Endothelial cell of umbilical vein (primary cell): ENCODE measurements at regions not wholly inside any gene's neighbourhood (a gene's known extent, or its start where the extent isn't known, plus 50 kb on each side); places are given as distances from the start of the nearest gene placed in this dataset.

Experiments used
- BruUV-seq: library from RNA; stranded (reverse); fragments of 400-500 nt; replicated peaks from 2 replicates; lab custom pipeline; 2021; lab: Mats Ljungman, UMichigan
- CTCF ChIA-PET: fragments of 300-600, 350-600 bp; sonication (Branson Sonifier 250); formaldehyde crosslinking; loops from one replicate; lab custom pipeline; 2021; ENCODE audit warnings: antibody characterized with exemption, inconsistent platforms; lab: Charles Lee
- POLR2A ChIA-PET: fragments of 300-600, 350-600 bp; sonication (Branson Sonifier 250); formaldehyde crosslinking; loops from one replicate; lab custom pipeline; 2021; ENCODE audit warnings: antibody characterized with exemption, inconsistent platforms; lab: Charles Lee
- DNase-seq: peaks from one replicate; pipeline ENCODE4 v3.0.0-alpha.2; 2011; ENCODE audit warnings: low read depth, low spot score
- FAIRE-seq: peaks from 2 replicates; lab custom pipeline; 2011; peaks lifted over from hg19 to GRCh38; lab: Jason Lieb, UNC
- H2AFZ ChIP-seq: 2 replicates; pipeline ENCODE4 v1.6.0; 2012; ENCODE audit warnings: low read depth, low read length, control low read depth, inconsistent platforms
- H3K27ac ChIP-seq: 2 replicates; pipeline ENCODE4 v1.5.1; 2011; ENCODE audit warnings: low read depth, mild to moderate bottlenecking, control low read depth, low read length, moderate library complexity; ENCODE audit not compliant: insufficient read depth
- H3K27me3 ChIP-seq, 2 experiments: 2 replicates each; pipeline versions ENCODE4 v1.6.0 to v1.6.1; 2011; ENCODE audit warnings: low read length in 2 of 2, mixed read lengths in 1 of 2; ENCODE audit not compliant: control insufficient read depth in 2 of 2, insufficient read depth in 2 of 2
- H3K36me3 ChIP-seq, 2 experiments: 2 replicates in 1 of 2; 3 replicates in 1 of 2; pipeline ENCODE4 v1.5.1; 2011; ENCODE audit warnings: low read length in 2 of 2, mild to moderate bottlenecking in 1 of 2, moderate library complexity in 1 of 2; ENCODE audit not compliant: control insufficient read depth in 2 of 2, insufficient read depth in 2 of 2; ENCODE audit errors: extremely low read depth in 1 of 2
- H3K4me1 ChIP-seq: 3 replicates; pipeline ENCODE4 v1.5.1; 2011; ENCODE audit warnings: mild to moderate bottlenecking, low read length; ENCODE audit not compliant: control insufficient read depth, insufficient read depth; ENCODE audit errors: extremely low read depth
- H3K4me2 ChIP-seq: 2 replicates; pipeline ENCODE4 v1.6.1; 2011; ENCODE audit warnings: low read length, control low read depth, mixed read lengths; ENCODE audit not compliant: insufficient read depth
- H3K4me3 ChIP-seq, 3 experiments: fragments of 200-600 bp in 1 of 3; sonication (generic), shearing (Covaris generic) in 1 of 3; replicated peaks in 1 of 3; 2 replicates each; pipeline ENCODE4 v1.5.1; 2011 to 2016; ENCODE audit warnings: control low read depth in 3 of 3, low read length in 3 of 3, mild to moderate bottlenecking in 2 of 3, inconsistent platforms in 1 of 3, low read depth in 1 of 3, moderate library complexity in 1 of 3; ENCODE audit not compliant: insufficient read depth in 1 of 3
- H3K79me2 ChIP-seq: 2 replicates; pipeline ENCODE4 v1.6.0; 2012; ENCODE audit warnings: low read length, inconsistent platforms; ENCODE audit not compliant: control insufficient read depth, insufficient read depth
- H3K9ac ChIP-seq: replicated peaks from 2 replicates; pipeline ENCODE3; 2011; ENCODE audit warnings: low read length, control low read depth; ENCODE audit not compliant: insufficient read depth; ENCODE audit errors: extremely low read depth
- H3K9me1 ChIP-seq: replicated peaks from 3 replicates; pipeline ENCODE4 v1.6.0; 2011; ENCODE audit warnings: mild to moderate bottlenecking, low read length; ENCODE audit not compliant: control insufficient read depth, insufficient read depth; ENCODE audit errors: extremely low read depth
- H3K9me3 ChIP-seq: replicated peaks from 2 replicates; pipeline ENCODE4 v1.5.1; 2012; ENCODE audit warnings: low read length, inconsistent platforms; ENCODE audit not compliant: control insufficient read depth, insufficient read depth
- H4K20me1 ChIP-seq: replicated peaks from 2 replicates; pipeline ENCODE3; 2011; ENCODE audit warnings: mild to moderate bottlenecking, low read length; ENCODE audit not compliant: control insufficient read depth, insufficient read depth; ENCODE audit errors: extremely low read depth
- FOS ChIP-seq: IDR thresholded peaks from 2 replicates; pipeline ENCODE4 v1.6.1; 2011; ENCODE audit warnings: mild to moderate bottlenecking, low read length, moderate library complexity, borderline replicate concordance; ENCODE audit not compliant: insufficient read depth
- GATA2 ChIP-seq: IDR thresholded peaks from 2 replicates; pipeline ENCODE4 v1.7.0; 2011; ENCODE audit warnings: low read depth, mild to moderate bottlenecking, moderate library complexity, mixed read lengths, low read length; ENCODE audit not compliant: insufficient read length, insufficient read depth
- MYC ChIP-seq: IDR thresholded peaks from one replicate; pipeline ENCODE4 v1.6.1; 2011; ENCODE audit warnings: mild to moderate bottlenecking, low read depth, low read length
- POLR2A ChIP-seq: IDR thresholded peaks from 2 replicates; pipeline ENCODE4 v1.6.1; 2012; ENCODE audit warnings: low read depth, mild to moderate bottlenecking, control low read depth, low read length
- POLR2AphosphoS5 ChIP-seq: IDR thresholded peaks from 2 replicates; pipeline ENCODE4 v1.6.1; 2012; ENCODE audit warnings: low read depth, mild to moderate bottlenecking, control low read depth, low read length, moderate library complexity; ENCODE audit not compliant: insufficient read depth
- dilution Hi-C: fragments of 300-500 bp; cut with MboI; formaldehyde crosslinking; loops from one replicate; pipeline ENCODE4 v1.15.0; 2019; ENCODE audit warnings: low sequenced_read_pairs; ENCODE audit not compliant: extremely low pct_ligation_motif_present
- intact Hi-C: fragments of 100-400 bp; cut with micrococcal nuclease; formaldehyde crosslinking; loops from one replicate; pipeline ENCODE4 v1.10.0; 2022
- TF ChIP-seq, protein P1 (sequence below), 2 donors: IDR thresholded peaks; 1 replicate in 1 of 2; 2 replicates in 1 of 2; pipeline ENCODE4 v1.5.1; 2011; ENCODE audit warnings: low read length in 2 of 2, mild to moderate bottlenecking in 2 of 2, moderate library complexity in 2 of 2, control low read depth in 1 of 2, inconsistent platforms in 1 of 2, low read depth in 1 of 2; ENCODE audit not compliant: insufficient read depth in 1 of 2; ENCODE audit errors: extremely low read depth in 1 of 2
- TF ChIP-seq, protein P2 (sequence below): IDR thresholded peaks from 2 replicates; pipeline ENCODE4 v1.6.1; 2011; ENCODE audit not compliant: insufficient read depth, insufficient read length

DNA sequence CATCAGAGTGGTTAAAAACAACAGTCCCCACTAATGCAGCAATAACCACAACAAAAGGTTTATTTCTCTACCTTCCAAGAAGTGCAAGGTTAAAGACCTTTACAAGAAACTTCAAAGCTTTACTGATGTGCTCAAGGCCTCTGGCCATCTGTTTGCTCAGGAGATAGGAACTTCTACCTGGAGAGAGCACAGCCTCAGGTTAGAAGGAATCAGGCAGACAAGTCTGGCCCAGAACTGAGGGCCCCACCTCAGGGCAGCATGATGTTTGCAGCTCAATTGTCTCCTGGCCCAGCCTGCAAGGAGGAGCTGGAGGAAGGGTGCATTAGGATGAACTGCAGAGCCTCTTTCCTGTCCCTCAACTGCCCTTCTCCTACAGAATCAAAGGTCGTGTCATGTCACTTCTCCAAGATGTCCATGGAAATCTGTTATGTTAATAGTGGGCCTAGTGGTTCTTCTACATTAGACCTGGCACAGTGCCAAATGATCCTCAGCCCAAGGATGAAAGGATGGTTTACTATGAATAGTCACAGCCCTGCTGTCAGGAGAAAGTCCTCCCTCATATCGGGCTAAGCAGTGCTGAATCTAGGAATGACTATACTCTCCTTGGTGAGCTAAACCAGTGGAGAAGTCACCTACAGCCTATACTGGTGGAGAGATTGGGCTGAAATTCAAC lies 98.9 kb upstream of the NTRK2 start:
- Histone ChIP-seq H3K9ac (no peak overlapping the region), H3K4me3 (no peak overlapping the region), H3K9me3 (no peaks in the 10 kb centered on the region), H3K4me2 (no peak overlapping the region), H3K9me1 (no peaks in the 10 kb centered on the region), H3K79me2 (no peaks in the 10 kb centered on the region), H3K4me1 (no peaks in the 10 kb centered on the region), H4K20me1 (no peaks in the 10 kb centered on the region), H3K36me3 (no peaks in the 10 kb centered on the region), H3K27ac (no peak overlapping the region), H3K27me3 (no peaks in the 10 kb centered on the region), H2AFZ (no peak overlapping the region)
- no TSS peak for BruUV-seq
- POLR2A ChIA-PET = no interaction called here
- CTCF ChIA-PET = no interaction called here
- DNase-seq = no peak
- no peak for FAIRE-seq
- dilution Hi-C loops = no loop called here
- TF ChIP-seq POLR2AphosphoS5 (no peak), MYC (no peak), FOS (no peak), POLR2A (no peak), GATA2 (no peak)
- TF ChIP-seq, protein P1, sequence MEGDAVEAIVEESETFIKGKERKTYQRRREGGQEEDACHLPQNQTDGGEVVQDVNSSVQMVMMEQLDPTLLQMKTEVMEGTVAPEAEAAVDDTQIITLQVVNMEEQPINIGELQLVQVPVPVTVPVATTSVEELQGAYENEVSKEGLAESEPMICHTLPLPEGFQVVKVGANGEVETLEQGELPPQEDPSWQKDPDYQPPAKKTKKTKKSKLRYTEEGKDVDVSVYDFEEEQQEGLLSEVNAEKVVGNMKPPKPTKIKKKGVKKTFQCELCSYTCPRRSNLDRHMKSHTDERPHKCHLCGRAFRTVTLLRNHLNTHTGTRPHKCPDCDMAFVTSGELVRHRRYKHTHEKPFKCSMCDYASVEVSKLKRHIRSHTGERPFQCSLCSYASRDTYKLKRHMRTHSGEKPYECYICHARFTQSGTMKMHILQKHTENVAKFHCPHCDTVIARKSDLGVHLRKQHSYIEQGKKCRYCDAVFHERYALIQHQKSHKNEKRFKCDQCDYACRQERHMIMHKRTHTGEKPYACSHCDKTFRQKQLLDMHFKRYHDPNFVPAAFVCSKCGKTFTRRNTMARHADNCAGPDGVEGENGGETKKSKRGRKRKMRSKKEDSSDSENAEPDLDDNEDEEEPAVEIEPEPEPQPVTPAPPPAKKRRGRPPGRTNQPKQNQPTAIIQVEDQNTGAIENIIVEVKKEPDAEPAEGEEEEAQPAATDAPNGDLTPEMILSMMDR (IDR thresholded peaks at IDR 0.05; ENCODE audit: extremely low read depth in 1 of 2, insufficient read depth in 1 of 2, low read depth in 1 of 2, low read length in 2 of 2) = no peak
- TF ChIP-seq, protein P2, sequence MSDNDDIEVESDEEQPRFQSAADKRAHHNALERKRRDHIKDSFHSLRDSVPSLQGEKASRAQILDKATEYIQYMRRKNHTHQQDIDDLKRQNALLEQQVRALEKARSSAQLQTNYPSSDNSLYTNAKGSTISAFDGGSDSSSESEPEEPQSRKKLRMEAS = no peak
- intact Hi-C loops = no loop called here
